H9 (cell line): ENCODE measurements at regions not wholly inside any gene's neighbourhood (a gene's known extent, or its start where the extent isn't known, plus 50 kb on each side); places are given as distances from the start of the nearest gene placed in this dataset.

Experiments
- DNase-seq: peaks from one replicate; pipeline ENCODE4 v3.0.0-alpha.2; 2017
- H2AFZ ChIP-seq: one replicate; pipeline ENCODE4 v1.6.1; 2013; ENCODE audit warnings: mild to moderate bottlenecking, low read length, control low read depth, moderate library complexity
- H2AK5ac ChIP-seq: 2 replicates; pipeline ENCODE4 v1.6.1; 2013; ENCODE audit warnings: low read length, control low read depth, mixed read lengths; ENCODE audit not compliant: insufficient read length
- H2BK120ac ChIP-seq: one replicate; pipeline ENCODE4 v1.6.1; 2013; ENCODE audit warnings: low read depth, mild to moderate bottlenecking, low read length, control low read depth, inconsistent platforms; ENCODE audit not compliant: poor library complexity, severe bottlenecking
- H2BK12ac ChIP-seq: 2 replicates; pipeline ENCODE4 v1.6.1; 2013; ENCODE audit warnings: low read length, control low read depth, mixed read lengths, low read depth; ENCODE audit not compliant: insufficient read length
- H2BK15ac ChIP-seq: 2 replicates; pipeline ENCODE4 v1.6.1; 2013; ENCODE audit warnings: low read depth, low read length, control low read depth
- H2BK20ac ChIP-seq: one replicate; pipeline ENCODE4 v1.6.1; 2013; ENCODE audit warnings: low read depth, mild to moderate bottlenecking, low read length, control low read depth, inconsistent platforms; ENCODE audit not compliant: poor library complexity, severe bottlenecking
- H2BK5ac ChIP-seq: 2 replicates; pipeline ENCODE4 v1.6.1; 2013; ENCODE audit warnings: low read length, control low read depth, mixed read lengths; ENCODE audit not compliant: insufficient read length
- H3K14ac ChIP-seq: 2 replicates; pipeline ENCODE4 v1.6.1; 2013; ENCODE audit warnings: low read length, control low read depth; ENCODE audit not compliant: insufficient read depth
- H3K18ac ChIP-seq: 2 replicates; pipeline ENCODE4 v1.6.1; 2013; ENCODE audit warnings: low read depth, mild to moderate bottlenecking, mixed read lengths, low read length, control low read depth; ENCODE audit not compliant: insufficient read length
- H3K23ac ChIP-seq: 2 replicates; pipeline ENCODE4 v1.6.1; 2013; ENCODE audit warnings: low read length, control low read depth, mixed read lengths, low read depth; ENCODE audit not compliant: insufficient read length
- H3K23me2 ChIP-seq: 2 replicates; pipeline ENCODE4 v1.6.1; 2013; ENCODE audit warnings: low read depth, mild to moderate bottlenecking, mixed read lengths, low read length, control low read depth; ENCODE audit not compliant: insufficient read length, poor library complexity, severe bottlenecking
- H3K27ac ChIP-seq: 2 replicates; pipeline ENCODE4 v1.5.1; 2013; ENCODE audit warnings: low read length, control low read depth, mixed read lengths, low read depth; ENCODE audit not compliant: insufficient read length
- H3K27me3 ChIP-seq: 2 replicates; pipeline ENCODE4 v1.6.1; 2013; ENCODE audit warnings: low read length, control low read depth, inconsistent platforms; ENCODE audit not compliant: insufficient read depth
- H3K4ac ChIP-seq: 2 replicates; pipeline ENCODE4 v1.6.1; 2013; ENCODE audit warnings: low read depth, mild to moderate bottlenecking, control low read depth, inconsistent platforms, low read length, moderate library complexity
- H3K4me1 ChIP-seq: 2 replicates; pipeline ENCODE4 v1.6.1; 2013; ENCODE audit warnings: low read length, control low read depth, inconsistent platforms; ENCODE audit not compliant: insufficient read depth
- H3K4me2 ChIP-seq: 2 replicates; pipeline ENCODE4 v1.6.1; 2013; ENCODE audit warnings: low read length, control low read depth, mixed read lengths; ENCODE audit not compliant: insufficient read length, insufficient read depth
- H3K56ac ChIP-seq: 2 replicates; pipeline ENCODE4 v1.6.1; 2013; ENCODE audit warnings: low read depth, mild to moderate bottlenecking, mixed read lengths, low read length, control low read depth; ENCODE audit not compliant: insufficient read length
- H3K79me1 ChIP-seq: 2 replicates; pipeline ENCODE4 v1.6.1; 2013; ENCODE audit warnings: low read depth, mild to moderate bottlenecking, moderate library complexity, low read length, control low read depth, inconsistent platforms; ENCODE audit not compliant: insufficient read depth, poor library complexity, severe bottlenecking
- H3K79me2 ChIP-seq: 2 replicates; pipeline ENCODE4 v1.6.1; 2013; ENCODE audit warnings: low read length, control low read depth, inconsistent platforms; ENCODE audit not compliant: insufficient read depth
- H3K9ac ChIP-seq: 2 replicates; pipeline ENCODE4 v1.6.1; 2013; ENCODE audit warnings: low read length, control low read depth, mixed read lengths; ENCODE audit not compliant: insufficient read length; ENCODE audit errors: extremely low read depth
- H3K9me3 ChIP-seq: one replicate; pipeline ENCODE4 v1.6.1; 2013; ENCODE audit warnings: low read depth, low read length, inconsistent platforms; ENCODE audit not compliant: control insufficient read depth
- H3T11ph ChIP-seq: one replicate; pipeline ENCODE4 v1.6.1; 2013; ENCODE audit warnings: mild to moderate bottlenecking, low read length, control low read depth, inconsistent platforms
- H4K20me1 ChIP-seq: one replicate; pipeline ENCODE4 v1.6.1; 2013; ENCODE audit not compliant: control insufficient read depth, insufficient read length, insufficient read depth
- H4K5ac ChIP-seq: 2 replicates; pipeline ENCODE4 v1.6.1; 2013; ENCODE audit warnings: low read depth, mild to moderate bottlenecking, mixed read lengths, low read length, control low read depth; ENCODE audit not compliant: insufficient read length
- H4K8ac ChIP-seq: replicated peaks from 2 replicates; pipeline ENCODE4 v1.6.1; 2013; ENCODE audit warnings: low read length, control low read depth, mixed read lengths, low read depth; ENCODE audit not compliant: insufficient read length
- H4K91ac ChIP-seq: 2 replicates; pipeline ENCODE4 v1.6.1; 2013; ENCODE audit warnings: low read depth, mild to moderate bottlenecking, moderate library complexity, mixed read lengths, low read length, control low read depth; ENCODE audit not compliant: insufficient read length
- H3K27ac Mint-ChIP-seq, 3 experiments: 2 replicates in 2 of 3; 3 replicates in 1 of 3; pipeline ENCODE4 v1.8.0; 2020 to 2021; ENCODE audit warnings: mixed read lengths in 3 of 3, mild to moderate bottlenecking in 1 of 3, moderate library complexity in 1 of 3
- H3K27me3 Mint-ChIP-seq: 2 replicates; pipeline ENCODE4 v1.8.0; 2021; ENCODE audit warnings: low read depth, mild to moderate bottlenecking, moderate library complexity, mixed read lengths
- H3K36me3 Mint-ChIP-seq, 3 experiments: 2 replicates in 2 of 3; 3 replicates in 1 of 3; pipeline ENCODE4 v1.8.0; 2020 to 2021; ENCODE audit warnings: low read depth in 3 of 3, mixed read lengths in 3 of 3; ENCODE audit not compliant: insufficient read depth in 1 of 3
- H3K4me1 Mint-ChIP-seq, 2 experiments: 2 replicates each; pipeline ENCODE4 v1.8.0; 2020; ENCODE audit warnings: mixed read lengths in 2 of 2
- H3K4me3 Mint-ChIP-seq, 2 experiments: 2 replicates in 1 of 2; 3 replicates in 1 of 2; pipeline ENCODE4 v1.8.0; 2020 to 2021; ENCODE audit warnings: mild to moderate bottlenecking in 2 of 2, mixed read lengths in 2 of 2, moderate library complexity in 1 of 2
- H3K9me3 Mint-ChIP-seq, 2 experiments: 2 replicates in 1 of 2; 3 replicates in 1 of 2; pipeline ENCODE4 v1.8.0; 2020; ENCODE audit warnings: mild to moderate bottlenecking in 2 of 2, mixed read lengths in 2 of 2, moderate library complexity in 1 of 2
- CTCF ChIP-seq: fragments of 200-600 bp; sonication (generic); conservative IDR thresholded peaks from 3 replicates; pipeline ENCODE4 v1.8.0; 2021; ENCODE audit warnings: antibody characterized with exemption, mild to moderate bottlenecking
- WGBS: extraction: QIAGEN DNeasy Blood & Tissue Kit; methylation state at CpG from one replicate; pipeline ENCODE4 v1.1.7; 2013; ENCODE audit warnings: missing lambda C conversion rate, low lambda C conversion rate, mixed read lengths; ENCODE audit not compliant: insufficient read length; ENCODE audit errors: extremely low coverage; 5-methylcytosine and 5-hydroxymethylcytosine counted together

GRCh38 chr14:32013083-32013482 lies 64.0 kb upstream of the ARHGAP5 start:
- WGBS = no CpG with 5 or more reads among the region's 6 CpGs
- H4K91ac ChIP-seq = no peak overlapping the region
- no peaks in the 10 kb centered on the region for H4K20me1 ChIP-seq
- no peaks in the 10 kb centered on the region for H3K4me1 ChIP-seq
- no peak overlapping the region for H2BK20ac ChIP-seq
- no peak overlapping the region for H3K9ac ChIP-seq
- no peak overlapping the region for H3T11ph ChIP-seq
- Mint-ChIP-seq H3K4me3 (no peak overlapping the region), H3K9me3 (no peaks in the 10 kb centered on the region), H3K27ac (no peak overlapping the region), H3K27me3 (no peaks in the 10 kb centered on the region; the same call in 1 of the 2 replicates), H3K4me1 (peaks cover 5% of the 10 kb centered on the region in 2 experiments; a peak in 3 of 4 replicates), H3K36me3 (no peaks in the 10 kb centered on the region)
- no peak overlapping the region for H3K4me2 ChIP-seq
- H3K23me2 ChIP-seq = no peaks in the 10 kb centered on the region
- no peak overlapping the region for H2AK5ac ChIP-seq
- H2BK120ac ChIP-seq = no peak overlapping the region
- H3K14ac ChIP-seq = no peak overlapping the region
- H3K9me3 ChIP-seq = no peaks in the 10 kb centered on the region
- peak; percentile 61 for TF ChIP-seq CTCF
- no peak overlapping the region for H3K18ac ChIP-seq
- H3K56ac ChIP-seq = no peak overlapping the region
- no peak overlapping the region for H3K23ac ChIP-seq
- H2AFZ ChIP-seq = no peak overlapping the region
- no peak overlapping the region for H2BK12ac ChIP-seq
- no peak overlapping the region for H3K27ac ChIP-seq
- no peak overlapping the region for H4K8ac ChIP-seq
- H3K27me3 ChIP-seq = no peaks in the 10 kb centered on the region
- no peaks in the 10 kb centered on the region for H3K79me1 ChIP-seq
- no peak overlapping the region for H4K5ac ChIP-seq
- DNase-seq = peak; percentile 53
- no peaks in the 10 kb centered on the region for H3K79me2 ChIP-seq
- no peak overlapping the region for H2BK5ac ChIP-seq
- no peak overlapping the region for H2BK15ac ChIP-seq
- no peak overlapping the region for H3K4ac ChIP-seq
